K562 (cell line): ENCODE measurements at regions not wholly inside any gene's neighbourhood (a gene's known extent, or its start where the extent isn't known, plus 50 kb on each side); places are given as distances from the start of the nearest gene placed in this dataset.

Experiments
- ATAC-seq: fragments of 200-7000 bp; cut with Tn5 transposase; 3 replicates; pipeline ENCODE4 v1.9.1; 2020; ENCODE audit warnings: moderate library complexity
- BruUV-seq: library from RNA; stranded (reverse); fragments of 400-500 nt; replicated peaks from 2 replicates; lab custom pipeline; 2021; lab: Mats Ljungman, UMichigan
- CTCF ChIA-PET: fragments of 300-600 bp; formaldehyde crosslinking; extraction: SDS; loops from one replicate; lab custom pipeline; 2021; ENCODE audit warnings: low intra/inter-chr PET ratio; lab: Yijun Ruan, JAX
- POLR2A ChIA-PET: fragments of 300-600, 350-650 bp; sonication (Branson Sonifier 250); formaldehyde crosslinking; extraction: SDS; loops from one replicate; lab custom pipeline; 2021; ENCODE audit warnings: antibody characterized with exemption, inconsistent platforms; lab: Yijun Ruan, JAX
- DNase-seq, 4 experiments: peaks; one replicate each; pipeline versions ENCODE4 v3.0.0 to v3.0.0-alpha.2; 2011 to 2018; ENCODE audit warnings: low spot score in 3 of 4, mixed read lengths in 3 of 4; ENCODE audit errors: extremely low read depth in 1 of 4
- FAIRE-seq: peaks from 2 replicates; lab custom pipeline; 2011; peaks lifted over from hg19 to GRCh38; lab: Jason Lieb, UNC
- H2AFZ ChIP-seq: 2 replicates; pipeline ENCODE4 v1.6.0; 2011; ENCODE audit warnings: low read depth, low read length, control low read depth, inconsistent platforms
- H3K27ac ChIP-seq: fragments of 200-600 bp; 3 replicates; pipeline ENCODE4 v1.8.0; 2011; ENCODE audit warnings: low read depth, mild to moderate bottlenecking, control low read depth, inconsistent platforms, low read length, moderate library complexity, mixed read lengths; ENCODE audit errors: extremely low read depth
- H3K27me3 ChIP-seq, 2 experiments: fragments of 300-600 bp in 1 of 2; 2 replicates in 1 of 2; 3 replicates in 1 of 2; pipeline versions ENCODE4 v1.6.0 to v1.8.0; 2011; ENCODE audit warnings: inconsistent platforms in 2 of 2, low read length in 2 of 2, mild to moderate bottlenecking in 1 of 2, mixed read lengths in 1 of 2, moderate library complexity in 1 of 2; ENCODE audit not compliant: control insufficient read depth in 2 of 2, insufficient read depth in 2 of 2
- H3K36me3 ChIP-seq: fragments of 300-600 bp; 3 replicates; pipeline ENCODE4 v1.8.0; 2011; ENCODE audit warnings: mild to moderate bottlenecking, low read length, inconsistent platforms; ENCODE audit not compliant: control insufficient read depth, insufficient read depth
- H3K4me1 ChIP-seq, 2 experiments: fragments of 200-600 bp in 1 of 2; replicated peaks in 1 of 2; 2 replicates in 1 of 2; 3 replicates in 1 of 2; pipeline versions ENCODE4 v1.5.1 to v1.8.0; 2011; ENCODE audit warnings: inconsistent platforms in 2 of 2, low read length in 2 of 2, mild to moderate bottlenecking in 1 of 2, mixed read lengths in 1 of 2, moderate library complexity in 1 of 2; ENCODE audit not compliant: control insufficient read depth in 2 of 2, insufficient read depth in 2 of 2
- H3K4me2 ChIP-seq: 2 replicates; pipeline ENCODE4 v1.6.1; 2011; ENCODE audit warnings: low read length, control low read depth, inconsistent platforms, mixed read lengths; ENCODE audit not compliant: insufficient read depth
- H3K4me3 ChIP-seq: fragments of 200-600 bp; sonication (generic), shearing (Covaris generic); 2 replicates; pipeline ENCODE4 v1.5.1; 2016; ENCODE audit warnings: control low read depth, inconsistent platforms
- H3K79me2 ChIP-seq: fragments of 200-600 bp; 3 replicates; pipeline ENCODE4 v1.8.0; 2011; ENCODE audit warnings: low read length, inconsistent platforms; ENCODE audit not compliant: control insufficient read depth, insufficient read depth
- H3K9ac ChIP-seq, 2 experiments: 2 replicates each; pipeline versions ENCODE4 v1.6.0 to v1.6.1; 2011; ENCODE audit warnings: low read depth in 2 of 2, low read length in 2 of 2, control low read depth in 1 of 2, inconsistent platforms in 1 of 2, mild to moderate bottlenecking in 1 of 2, mixed read lengths in 1 of 2; ENCODE audit not compliant: insufficient read depth in 1 of 2
- H3K9me1 ChIP-seq: one replicate; pipeline ENCODE4 v1.6.0; 2011; ENCODE audit warnings: inconsistent platforms, mild to moderate bottlenecking, low read length, moderate library complexity; ENCODE audit not compliant: control insufficient read depth, insufficient read depth
- H3K9me3 ChIP-seq: replicated peaks from 2 replicates; pipeline ENCODE4 v1.5.1; 2011; ENCODE audit warnings: low read depth, low read length, inconsistent platforms; ENCODE audit not compliant: control insufficient read depth, insufficient read depth
- H4K20me1 ChIP-seq: replicated peaks from 2 replicates; pipeline ENCODE4 v1.6.1; 2011; ENCODE audit warnings: low read length, inconsistent platforms, mixed read lengths; ENCODE audit not compliant: control insufficient read depth, insufficient read depth
- COPS2 ChIP-seq: fragments of 450-650 bp; conservative IDR thresholded peaks from 2 replicates; pipeline ENCODE4 v1.6.1; 2016; ENCODE audit warnings: mild to moderate bottlenecking, moderate library complexity
- CREB1 ChIP-seq, 2 experiments: sonication (generic) in 1 of 2; formaldehyde crosslinking in 1 of 2; IDR thresholded peaks; 2 replicates each; pipeline versions ENCODE4 v1.6.1 to v1.8.0; 2012 to 2022; ENCODE audit warnings: inconsistent platforms in 1 of 2, mild to moderate bottlenecking in 1 of 2, missing genetic modification reagents in 1 of 2, moderate library complexity in 1 of 2
- ELK1 ChIP-seq: sonication (generic); formaldehyde crosslinking; IDR thresholded peaks from 2 replicates; pipeline ENCODE4 v1.8.1; 2022; ENCODE audit warnings: missing genetic modification reagents
- MECOM ChIP-seq: fragments of 250-450 bp; sonication (Bioruptor Pico); IDR thresholded peaks from 2 replicates; pipeline ENCODE4 v1.8.0; 2022; ENCODE audit warnings: inconsistent platforms
- NEUROD1 ChIP-seq: fragments of 150-350 bp; IDR thresholded peaks from 2 replicates; pipeline ENCODE4 v1.6.1; 2014; ENCODE audit warnings: borderline replicate concordance, low read length, low read depth; ENCODE audit not compliant: partially characterized antibody
- POLR3A ChIP-seq: IDR thresholded peaks from 2 replicates; pipeline ENCODE4 v1.6.1; 2011; ENCODE audit warnings: borderline replicate concordance, mild to moderate bottlenecking, moderate library complexity; ENCODE audit not compliant: insufficient read length, insufficient read depth; ENCODE audit errors: extremely low read depth
- ZNF23 ChIP-seq: fragments of 250-450 bp; sonication (Bioruptor Pico); IDR thresholded peaks from 2 replicates; pipeline ENCODE4 v1.4.0; 2020; ENCODE audit warnings: mild to moderate bottlenecking
- ZNF324 ChIP-seq: fragments of 250-450 bp; sonication (Bioruptor Pico); IDR thresholded peaks from 2 replicates; pipeline ENCODE4 v1.4.0; 2020; ENCODE audit warnings: mild to moderate bottlenecking
- ZNF347 ChIP-seq: fragments of 450-650 bp; formaldehyde crosslinking; IDR thresholded peaks from 2 replicates; pipeline ENCODE4 v1.4.0; 2020; ENCODE audit warnings: low read depth, mild to moderate bottlenecking, moderate library complexity
- WGBS: fragments of 100-300 bp; shearing (Covaris generic); methylation state at CpG from one replicate; pipeline ENCODE4 v1.1.6; 2016; ENCODE audit warnings: low coverage, mixed read lengths; ENCODE audit not compliant: insufficient coverage; ENCODE audit errors: missing lambda C conversion rate; 5-methylcytosine and 5-hydroxymethylcytosine counted together
- in situ Hi-C: fragments of 300-500 bp; cut with MboI; formaldehyde crosslinking; loops from 4 replicates; pipeline ENCODE4 v1.15.0; 2018; ENCODE audit warnings: inconsistent platforms, mixed read lengths
- intact Hi-C: fragments of 100-400 bp; cut with micrococcal nuclease; formaldehyde crosslinking; loops from 2 replicates; pipeline ENCODE4 v1.14.2; 2022
- TF ChIP-seq, protein P1 (sequence below): fragments of 250-450 bp; sonication (Bioruptor Pico); IDR thresholded peaks from 2 replicates; pipeline ENCODE4 v1.5.0; 2021; ENCODE audit warnings: mild to moderate bottlenecking, moderate library complexity
- TF ChIP-seq, protein P2 (sequence below): fragments of 250-450 bp; sonication (Bioruptor Pico); IDR thresholded peaks from 2 replicates; pipeline ENCODE4 v1.5.0; 2021
- TF ChIP-seq, protein P3 (sequence below): sonication (generic); formaldehyde crosslinking; IDR thresholded peaks from 2 replicates; pipeline ENCODE4 v1.8.0; 2022; ENCODE audit warnings: mild to moderate bottlenecking, missing genetic modification reagents
- TF ChIP-seq, protein P4 (sequence below): fragments of 250-450 bp; sonication (Bioruptor Pico); IDR thresholded peaks from 2 replicates; pipeline ENCODE4 v1.8.0; 2022; ENCODE audit warnings: inconsistent platforms

DNA sequence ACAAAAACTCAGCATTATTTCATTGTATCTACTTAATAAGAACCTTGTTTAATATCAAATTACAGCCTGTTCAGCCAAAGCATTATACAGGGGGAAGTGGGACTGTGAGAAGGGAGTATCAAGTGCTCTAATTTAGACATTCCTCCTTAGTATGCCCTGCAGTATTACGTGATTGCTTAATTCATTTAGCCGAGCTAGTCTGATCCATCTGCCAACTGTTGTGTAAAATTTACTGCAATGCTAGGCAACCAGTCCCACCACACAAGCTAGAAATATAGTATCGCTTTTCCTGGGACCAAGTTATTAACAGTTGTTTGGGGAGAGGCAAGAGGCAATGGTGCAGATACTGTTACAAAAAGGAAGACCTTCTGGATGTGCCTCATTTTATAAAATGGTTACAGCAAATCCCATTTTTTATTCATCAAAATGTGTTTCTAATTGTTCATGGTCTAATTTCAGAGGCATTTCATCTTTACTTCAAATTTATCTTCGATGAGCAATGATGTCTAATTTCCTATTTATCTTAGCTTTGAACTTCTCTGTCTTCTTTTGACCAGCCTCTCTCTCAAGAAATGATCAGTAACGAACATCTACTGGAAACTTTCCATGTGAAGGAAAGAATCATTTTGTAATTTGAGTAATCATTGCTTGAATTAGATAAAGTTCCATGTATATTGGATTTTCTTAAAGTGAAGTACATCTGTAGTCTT lies 283.3 kb downstream of the DUSP10 start:
- BruUV-seq = no TSS peak
- intact Hi-C loops (no loop called here), in situ Hi-C loops (no loop called here)
- Histone ChIP-seq H4K20me1 (no peaks in the 10 kb centered on the region), H3K4me2 (no peak overlapping the region), H3K27ac (no peak overlapping the region), H3K9me1 (no peaks in the 10 kb centered on the region), H3K79me2 (no peaks in the 10 kb centered on the region), H3K9ac (no peak overlapping the region), H3K9me3 (no peaks in the 10 kb centered on the region), H3K4me3 (no peak overlapping the region), H3K36me3 (no peaks in the 10 kb centered on the region), H3K27me3 (no peaks in the 10 kb centered on the region), H2AFZ (no peak overlapping the region), H3K4me1 (no peaks in the 10 kb centered on the region)
- 0% methylated on average over 5 of the region's 5 CpGs for WGBS
- ChIA-PET POLR2A (no interaction called here), CTCF (no interaction called here)
- FAIRE-seq (no peak), DNase-seq (no peak), ATAC-seq (no peak)
- TF ChIP-seq, protein P1, sequence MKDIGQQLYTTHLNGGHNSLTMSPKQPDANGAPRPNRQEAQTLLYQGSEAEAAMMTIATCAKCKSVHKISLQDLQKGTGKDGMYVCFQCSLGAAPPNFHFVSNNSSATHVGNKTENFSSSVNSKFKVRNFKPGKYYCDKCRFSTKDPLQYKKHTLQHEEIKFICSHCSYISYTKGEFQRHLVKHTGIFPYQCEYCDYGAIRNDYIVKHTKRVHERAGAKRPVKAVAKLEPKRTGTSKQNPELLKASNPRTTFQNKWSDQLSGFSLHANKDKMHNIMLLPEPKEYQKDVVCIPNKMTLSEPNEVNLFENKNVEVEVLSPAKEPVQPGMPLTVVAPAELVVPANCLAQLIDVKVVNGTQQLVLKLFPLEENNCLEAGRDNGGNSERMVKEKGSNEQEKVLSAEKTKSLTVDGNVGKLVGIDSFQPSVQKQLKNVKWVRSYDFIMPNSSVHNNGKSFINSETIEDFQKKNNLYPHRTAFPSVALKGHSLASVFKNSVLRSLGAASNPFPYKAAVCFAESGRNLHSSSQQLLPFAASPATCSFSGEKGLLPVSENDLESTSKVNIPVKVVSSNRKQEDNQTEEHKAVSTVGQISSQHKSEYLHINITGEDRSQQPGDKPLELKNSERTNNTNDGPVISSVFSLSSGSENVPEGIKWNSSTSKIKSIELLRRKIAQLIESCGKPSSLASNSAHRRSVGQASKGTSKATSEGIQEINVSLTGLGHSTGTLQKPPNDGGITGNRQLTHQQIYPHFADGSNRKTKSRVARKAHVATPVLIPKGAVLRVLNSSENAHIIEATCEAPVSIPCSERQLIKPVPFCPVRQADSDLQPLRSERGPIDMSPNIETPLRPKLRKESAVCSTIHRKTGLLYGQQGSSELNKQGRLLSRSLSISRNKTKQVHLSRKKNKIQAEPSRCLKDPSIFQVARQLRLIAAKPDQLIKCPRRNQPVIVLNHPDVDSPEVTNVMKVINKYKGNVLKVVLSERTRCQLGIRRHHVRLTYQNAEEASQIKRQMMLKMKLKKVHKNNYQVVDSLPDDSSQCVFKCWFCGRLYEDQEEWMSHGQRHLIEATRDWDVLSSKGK (CRISPR knock-in tag) = no peak
- TF ChIP-seq ZNF347 (CRISPR knock-in tag) (no peak), CREB1 (IDR thresholded peaks at IDR 0.05) (no peak), CREB1 (CRISPR knock-in tag; IDR thresholded peaks at IDR 0.05) (no peak), COPS2 (no peak), NEUROD1 (no peak), ZNF23 (no peak), POLR3A (no peak), ZNF324 (CRISPR knock-in tag) (no peak), ELK1 (no peak), MECOM (CRISPR knock-in tag) (no peak)
- TF ChIP-seq, protein P2, sequence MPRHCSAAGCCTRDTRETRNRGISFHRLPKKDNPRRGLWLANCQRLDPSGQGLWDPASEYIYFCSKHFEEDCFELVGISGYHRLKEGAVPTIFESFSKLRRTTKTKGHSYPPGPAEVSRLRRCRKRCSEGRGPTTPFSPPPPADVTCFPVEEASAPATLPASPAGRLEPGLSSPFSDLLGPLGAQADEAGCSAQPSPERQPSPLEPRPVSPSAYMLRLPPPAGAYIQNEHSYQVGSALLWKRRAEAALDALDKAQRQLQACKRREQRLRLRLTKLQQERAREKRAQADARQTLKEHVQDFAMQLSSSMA = no peak
- TF ChIP-seq, protein P3, sequence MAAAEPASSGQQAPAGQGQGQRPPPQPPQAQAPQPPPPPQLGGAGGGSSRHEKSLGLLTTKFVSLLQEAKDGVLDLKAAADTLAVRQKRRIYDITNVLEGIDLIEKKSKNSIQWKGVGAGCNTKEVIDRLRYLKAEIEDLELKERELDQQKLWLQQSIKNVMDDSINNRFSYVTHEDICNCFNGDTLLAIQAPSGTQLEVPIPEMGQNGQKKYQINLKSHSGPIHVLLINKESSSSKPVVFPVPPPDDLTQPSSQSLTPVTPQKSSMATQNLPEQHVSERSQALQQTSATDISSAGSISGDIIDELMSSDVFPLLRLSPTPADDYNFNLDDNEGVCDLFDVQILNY (CRISPR knock-in tag) = no peak
- TF ChIP-seq, protein P4, sequence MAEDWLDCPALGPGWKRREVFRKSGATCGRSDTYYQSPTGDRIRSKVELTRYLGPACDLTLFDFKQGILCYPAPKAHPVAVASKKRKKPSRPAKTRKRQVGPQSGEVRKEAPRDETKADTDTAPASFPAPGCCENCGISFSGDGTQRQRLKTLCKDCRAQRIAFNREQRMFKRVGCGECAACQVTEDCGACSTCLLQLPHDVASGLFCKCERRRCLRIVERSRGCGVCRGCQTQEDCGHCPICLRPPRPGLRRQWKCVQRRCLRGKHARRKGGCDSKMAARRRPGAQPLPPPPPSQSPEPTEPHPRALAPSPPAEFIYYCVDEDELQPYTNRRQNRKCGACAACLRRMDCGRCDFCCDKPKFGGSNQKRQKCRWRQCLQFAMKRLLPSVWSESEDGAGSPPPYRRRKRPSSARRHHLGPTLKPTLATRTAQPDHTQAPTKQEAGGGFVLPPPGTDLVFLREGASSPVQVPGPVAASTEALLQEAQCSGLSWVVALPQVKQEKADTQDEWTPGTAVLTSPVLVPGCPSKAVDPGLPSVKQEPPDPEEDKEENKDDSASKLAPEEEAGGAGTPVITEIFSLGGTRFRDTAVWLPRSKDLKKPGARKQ = no peak
